Mesenchymal stem cell (in vitro differentiated cells and primary cell): ENCODE measurements at regions not wholly inside any gene's neighbourhood (a gene's known extent, or its start where the extent isn't known, plus 50 kb on each side); places are given as distances from the start of the nearest gene placed in this dataset.
A peak's percentile ranks its signal among the peaks of the same experiment; 100 is the strongest.

Experiments
- DNase-seq: peaks from one replicate; pipeline ENCODE4 v3.0.0-alpha.2; 2013
- H2AFZ ChIP-seq: one replicate; pipeline ENCODE4 v1.6.1; 2013; ENCODE audit warnings: low read depth, mild to moderate bottlenecking, control low read depth, inconsistent platforms, low read length, moderate library complexity
- H2AK5ac ChIP-seq: 2 replicates; pipeline ENCODE4 v1.6.1; 2013; ENCODE audit warnings: low read length, moderate library complexity, mild to moderate bottlenecking, inconsistent platforms; ENCODE audit not compliant: severe bottlenecking
- H2BK120ac ChIP-seq: one replicate; pipeline ENCODE4 v1.6.1; 2013; ENCODE audit warnings: low read depth, mild to moderate bottlenecking, inconsistent platforms, low read length, moderate library complexity
- H2BK12ac ChIP-seq, 2 experiments: one replicate each; pipeline ENCODE4 v1.6.1; 2013; ENCODE audit warnings: inconsistent platforms in 2 of 2, low read length in 2 of 2, mild to moderate bottlenecking in 2 of 2, moderate library complexity in 2 of 2, control low read depth in 1 of 2
- H2BK15ac ChIP-seq: one replicate; pipeline ENCODE4 v1.6.1; 2013; ENCODE audit warnings: mild to moderate bottlenecking, low read depth, inconsistent platforms; ENCODE audit not compliant: poor library complexity, severe bottlenecking
- H2BK5ac ChIP-seq: 2 replicates; pipeline ENCODE4 v1.6.1; 2013; ENCODE audit warnings: low read depth, mild to moderate bottlenecking, low read length, control low read depth, inconsistent platforms; ENCODE audit not compliant: poor library complexity, severe bottlenecking
- H3K14ac ChIP-seq, 2 experiments: one replicate each; pipeline ENCODE4 v1.6.1; 2013; ENCODE audit warnings: inconsistent platforms in 2 of 2, low read length in 2 of 2, control low read depth in 1 of 2, mild to moderate bottlenecking in 1 of 2, moderate library complexity in 1 of 2
- H3K18ac ChIP-seq, 2 experiments: one replicate each; pipeline ENCODE4 v1.6.1; 2013; ENCODE audit warnings: inconsistent platforms in 2 of 2, low read length in 2 of 2, control low read depth in 1 of 2, low read depth in 1 of 2, mild to moderate bottlenecking in 1 of 2
- H3K23ac ChIP-seq, 2 experiments: one replicate each; pipeline ENCODE4 v1.6.1; 2013; ENCODE audit warnings: inconsistent platforms in 2 of 2, low read length in 2 of 2, mild to moderate bottlenecking in 2 of 2, moderate library complexity in 2 of 2, control low read depth in 1 of 2
- H3K27ac ChIP-seq: 2 replicates; pipeline ENCODE4 v1.5.1; 2013; ENCODE audit warnings: mild to moderate bottlenecking, moderate library complexity, low read length, control low read depth, inconsistent platforms; ENCODE audit not compliant: poor library complexity, severe bottlenecking
- H3K27me3 ChIP-seq, 2 experiments: 2 replicates each; pipeline versions ENCODE4 v1.6.1 to v1.7.0; 2013; ENCODE audit warnings: low read length in 2 of 2, mild to moderate bottlenecking in 2 of 2, moderate library complexity in 2 of 2, control low read depth in 1 of 2, inconsistent platforms in 1 of 2; ENCODE audit not compliant: control insufficient read depth in 1 of 2, insufficient read depth in 1 of 2
- H3K36me3 ChIP-seq, 2 experiments: 2 replicates each; pipeline versions ENCODE4 v1.6.1 to v1.7.0; 2013; ENCODE audit warnings: low read length in 2 of 2, control low read depth in 1 of 2, inconsistent platforms in 1 of 2, low read depth in 1 of 2, mild to moderate bottlenecking in 1 of 2; ENCODE audit not compliant: insufficient read depth in 2 of 2, control insufficient read depth in 1 of 2
- H3K4ac ChIP-seq, 2 experiments: one replicate each; pipeline ENCODE4 v1.6.1; 2013; ENCODE audit warnings: inconsistent platforms in 2 of 2, low read length in 2 of 2, mild to moderate bottlenecking in 2 of 2, moderate library complexity in 2 of 2, control low read depth in 1 of 2, low read depth in 1 of 2
- H3K4me1 ChIP-seq: 2 replicates; pipeline ENCODE4 v1.6.1; 2013; ENCODE audit warnings: low read depth, low read length, control low read depth; ENCODE audit not compliant: control insufficient read depth, insufficient read depth
- H3K4me2 ChIP-seq: 2 replicates; pipeline ENCODE4 v1.6.1; 2013; ENCODE audit warnings: low read length, mild to moderate bottlenecking, inconsistent platforms; ENCODE audit not compliant: poor library complexity, severe bottlenecking
- H3K4me3 ChIP-seq, 2 experiments: 2 replicates each; pipeline versions ENCODE4 v1.5.1 to v1.7.0; 2013; ENCODE audit warnings: low read length in 2 of 2, mild to moderate bottlenecking in 2 of 2, control low read depth in 1 of 2, low read depth in 1 of 2; ENCODE audit not compliant: insufficient read depth in 1 of 2
- H3K79me1 ChIP-seq: replicated peaks from 2 replicates; pipeline ENCODE4 v1.6.1; 2013; ENCODE audit warnings: mild to moderate bottlenecking, control low read depth, low read length, inconsistent platforms; ENCODE audit not compliant: poor library complexity, severe bottlenecking
- H3K9ac ChIP-seq: 2 replicates; pipeline ENCODE4 v1.7.0; 2013; ENCODE audit warnings: mild to moderate bottlenecking, low read length, moderate library complexity
- H3K9me3 ChIP-seq: 2 replicates; pipeline ENCODE4 v1.7.0; 2013; ENCODE audit warnings: mild to moderate bottlenecking, low read length; ENCODE audit not compliant: control insufficient read depth
- H4K8ac ChIP-seq: one replicate; pipeline ENCODE4 v1.6.1; 2013; ENCODE audit warnings: inconsistent platforms, mild to moderate bottlenecking, low read length, moderate library complexity
- H4K91ac ChIP-seq: one replicate; pipeline ENCODE4 v1.6.1; 2013; ENCODE audit warnings: mild to moderate bottlenecking, low read length, inconsistent platforms
- WGBS: methylation state at CpG from one replicate; pipeline ENCODE4 v1.1.7; 2013; ENCODE audit warnings: mixed read lengths; 5-methylcytosine and 5-hydroxymethylcytosine counted together

DNA sequence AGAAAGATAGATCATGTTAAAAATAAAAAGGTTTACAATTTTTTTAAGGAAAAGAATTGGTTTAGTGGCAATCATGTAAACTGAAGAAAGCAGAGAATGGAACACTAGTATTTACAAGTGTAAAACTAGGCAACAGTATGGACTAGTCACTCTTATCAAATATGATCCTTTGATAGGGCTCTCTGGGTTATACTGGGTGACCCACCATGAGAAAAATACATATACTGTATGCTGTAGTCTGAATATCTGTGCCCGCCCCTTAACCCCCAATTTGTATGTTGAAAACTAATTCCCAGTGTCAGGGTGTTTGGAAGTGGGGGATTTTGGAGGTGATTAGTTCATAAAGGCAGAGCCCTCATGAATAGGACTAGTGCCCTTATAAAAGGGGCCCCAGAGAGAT, 236.8 kb upstream of the TARS1 start:
- Histone ChIP-seq H3K18ac (no peak overlapping the region), H2BK120ac (no peak overlapping the region), H3K27me3 (no peaks in the 10 kb centered on the region), H3K9ac (no peak overlapping the region), H3K4me2 (no peak overlapping the region), H3K9me3 (no peaks in the 10 kb centered on the region), H4K91ac (no peak overlapping the region), H2AFZ (no peak overlapping the region), H4K8ac (no peak overlapping the region), H2BK12ac (no peak overlapping the region), H3K4me3 (no peak overlapping the region), H3K4me1 (no peaks in the 10 kb centered on the region), H3K23ac (no peak overlapping the region), H3K4ac (no peak overlapping the region), H3K36me3 (no peaks in the 10 kb centered on the region), H2AK5ac (no peak overlapping the region), H2BK5ac (no peak overlapping the region), H3K79me1 (no peaks in the 10 kb centered on the region), H3K27ac (no peak overlapping the region), H2BK15ac (no peak overlapping the region), H3K14ac (no peak overlapping the region)
- WGBS, result 100% methylated on average over 1 of the region's 1 CpG
- DNase-seq, result no peak

DNA sequence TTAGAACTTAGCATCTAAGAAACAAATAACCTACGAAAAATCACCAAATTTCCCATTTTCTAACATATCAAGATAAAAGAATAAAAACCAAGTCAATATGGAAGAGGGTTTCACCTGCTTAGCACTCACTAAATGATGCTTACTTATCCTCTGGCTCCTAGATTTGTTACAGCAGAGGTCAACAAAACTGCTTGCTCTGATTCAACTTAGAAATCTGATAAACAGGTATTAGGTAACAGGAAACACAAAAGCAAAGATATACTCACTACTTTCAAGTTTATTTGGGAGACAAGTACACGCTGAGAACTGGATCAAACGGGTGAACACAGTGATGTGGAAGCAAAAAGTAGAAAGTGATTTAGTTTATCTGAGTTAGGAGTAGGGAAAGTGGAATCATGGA, 235.7 kb upstream of the TARS1 start:
- Histone ChIP-seq H3K18ac (no peak overlapping the region), H2BK12ac (no peak overlapping the region), H3K27me3 (no peaks in the 10 kb centered on the region), H2BK5ac (no peak overlapping the region), H2AFZ (no peak overlapping the region), H3K14ac (no peak overlapping the region), H2BK15ac (no peak overlapping the region), H4K91ac (no peak overlapping the region), H3K4me1 (no peaks in the 10 kb centered on the region), H3K27ac (no peak overlapping the region), H3K4ac (no peak overlapping the region), H3K23ac (no peak overlapping the region), H3K9me3 (no peaks in the 10 kb centered on the region), H3K36me3 (no peaks in the 10 kb centered on the region), H3K4me3 (no peak overlapping the region), H3K79me1 (no peaks in the 10 kb centered on the region), H3K9ac (no peak overlapping the region), H3K4me2 (no peak overlapping the region), H2AK5ac (no peak overlapping the region), H4K8ac (no peak overlapping the region), H2BK120ac (no peak overlapping the region)
- DNase-seq, result no peak
- WGBS, result 86% methylated on average over 3 of the region's 3 CpGs

DNA sequence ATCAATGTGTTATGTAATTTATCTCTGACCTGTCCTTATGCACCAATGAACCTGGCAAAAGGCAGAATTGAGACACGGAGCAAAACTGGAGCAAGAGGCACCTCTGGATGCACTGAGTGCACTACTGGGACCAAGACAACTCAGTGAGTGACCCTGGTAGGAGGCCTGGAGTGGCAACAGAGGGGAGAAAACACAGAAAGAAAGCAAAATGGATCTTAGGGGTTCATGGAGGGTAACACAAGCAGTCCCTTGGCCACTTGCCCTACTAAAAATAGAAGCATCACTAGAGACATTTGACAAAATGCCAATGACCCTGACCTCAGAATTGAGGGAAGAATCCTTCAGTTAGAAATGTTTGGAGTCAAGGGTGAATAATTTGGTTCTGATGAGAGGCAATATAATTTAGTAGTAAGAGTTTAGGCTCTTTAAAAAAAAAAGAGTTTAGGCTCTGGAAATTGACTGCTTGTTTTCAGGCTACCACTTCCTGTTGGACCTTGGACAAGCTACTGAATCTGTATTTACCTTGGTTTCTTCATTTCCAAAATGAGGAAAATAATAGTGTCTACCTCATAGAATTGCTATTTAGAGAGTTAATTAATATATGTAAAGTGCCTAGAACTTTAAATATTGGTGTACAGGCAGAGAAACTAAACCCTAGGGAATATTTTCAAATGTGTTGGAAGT, 234.9 kb upstream of the TARS1 start:
- H3K4me1 ChIP-seq, result no peaks in the 10 kb centered on the region
- no peak overlapping the region for H4K91ac ChIP-seq
- H3K18ac ChIP-seq, result no peak overlapping the region
- H3K4me3 ChIP-seq, result no peak overlapping the region
- no peak overlapping the region for H4K8ac ChIP-seq
- peak; percentile 3 for DNase-seq
- H3K4me2 ChIP-seq, result no peak overlapping the region
- H2BK120ac ChIP-seq, result no peak overlapping the region
- H3K4ac ChIP-seq, result no peak overlapping the region
- no peak overlapping the region for H2BK15ac ChIP-seq
- no peak overlapping the region for H2AK5ac ChIP-seq
- H3K9ac ChIP-seq, result no peak overlapping the region
- H3K27me3 ChIP-seq, result no peaks in the 10 kb centered on the region
- no peak overlapping the region for H3K27ac ChIP-seq
- H2BK12ac ChIP-seq, result no peak overlapping the region
- H3K23ac ChIP-seq, result no peak overlapping the region
- H3K79me1 ChIP-seq, result no peaks in the 10 kb centered on the region
- H2AFZ ChIP-seq, result no peak overlapping the region
- 85% methylated on average over 1 of the region's 1 CpG for WGBS
- no peak overlapping the region for H3K14ac ChIP-seq
- no peaks in the 10 kb centered on the region for H3K9me3 ChIP-seq
- H3K36me3 ChIP-seq, result no peaks in the 10 kb centered on the region
- no peak overlapping the region for H2BK5ac ChIP-seq

DNA sequence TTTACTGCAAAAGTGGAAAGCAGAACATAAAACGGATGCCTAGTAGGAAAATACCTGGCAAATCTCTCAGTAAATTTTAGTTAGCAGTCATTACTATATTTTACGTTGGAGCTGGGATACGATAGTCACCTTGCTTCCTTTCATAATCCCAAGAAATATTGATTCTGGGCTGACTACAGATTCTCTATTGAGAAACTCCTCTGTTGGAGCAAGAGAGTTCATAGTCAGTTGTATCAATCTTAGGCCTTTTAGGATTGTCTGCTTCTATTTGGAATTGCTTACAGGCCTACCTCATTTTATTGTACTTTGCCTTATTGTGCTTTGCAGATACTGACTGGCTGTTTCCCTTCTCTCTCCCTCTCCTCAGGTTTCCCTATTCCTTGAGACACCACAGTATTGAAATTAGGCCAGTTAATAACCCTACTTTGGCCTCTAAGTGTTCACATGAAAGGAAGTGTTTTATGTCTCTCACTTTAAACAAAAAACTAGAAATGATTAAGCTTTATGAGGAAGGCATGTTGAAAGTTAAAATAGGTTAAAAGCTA, 233.7 kb upstream of the TARS1 start:
- no peak for DNase-seq
- H2AFZ ChIP-seq, result no peak overlapping the region
- H3K79me1 ChIP-seq, result no peaks in the 10 kb centered on the region
- H3K18ac ChIP-seq, result no peak overlapping the region
- H3K9ac ChIP-seq, result no peak overlapping the region
- H3K4me2 ChIP-seq, result no peak overlapping the region
- no peaks in the 10 kb centered on the region for H3K27me3 ChIP-seq
- H4K8ac ChIP-seq, result no peak overlapping the region
- H3K36me3 ChIP-seq, result no peaks in the 10 kb centered on the region
- no CpG with 5 or more reads among the region's 3 CpGs for WGBS
- H3K4me3 ChIP-seq, result no peak overlapping the region
- H3K9me3 ChIP-seq, result no peaks in the 10 kb centered on the region
- no peak overlapping the region for H3K14ac ChIP-seq
- no peak overlapping the region for H4K91ac ChIP-seq
- H2AK5ac ChIP-seq, result no peak overlapping the region
- no peak overlapping the region for H3K4ac ChIP-seq
- H2BK120ac ChIP-seq, result no peak overlapping the region
- no peak overlapping the region for H3K27ac ChIP-seq
- H2BK5ac ChIP-seq, result no peak overlapping the region
- no peak overlapping the region for H2BK12ac ChIP-seq
- no peaks in the 10 kb centered on the region for H3K4me1 ChIP-seq
- H2BK15ac ChIP-seq, result no peak overlapping the region
- no peak overlapping the region for H3K23ac ChIP-seq
